Endodermal cell (in vitro differentiated cells): ENCODE measurements at regions not wholly inside any gene's neighbourhood (a gene's known extent, or its start where the extent isn't known, plus 50 kb on each side); places are given as distances from the start of the nearest gene placed in this dataset.

Source experiments
- DNase-seq: peaks from one replicate; pipeline ENCODE4 v3.0.0-alpha.2; 2017
- H3K27ac ChIP-seq: 2 replicates; pipeline ENCODE4 v1.5.1; 2013; ENCODE audit warnings: mild to moderate bottlenecking, low read depth, low read length, moderate library complexity
- H3K27me3 ChIP-seq: 2 replicates; pipeline ENCODE4 v1.6.1; 2013; ENCODE audit warnings: mild to moderate bottlenecking, low read length, moderate library complexity; ENCODE audit not compliant: insufficient read depth, control insufficient read depth, poor library complexity, severe bottlenecking
- H3K36me3 ChIP-seq: 2 replicates; pipeline ENCODE4 v1.7.0; 2013; ENCODE audit warnings: mild to moderate bottlenecking, low read length, moderate library complexity; ENCODE audit not compliant: control insufficient read depth, insufficient read depth
- H3K4me1 ChIP-seq: one replicate; pipeline ENCODE4 v1.7.0; 2013; ENCODE audit warnings: low read length; ENCODE audit not compliant: control insufficient read depth, insufficient read depth
- H3K4me3 ChIP-seq: 2 replicates; pipeline ENCODE4 v1.5.1; 2013; ENCODE audit warnings: mild to moderate bottlenecking, low read length, moderate library complexity
- H3K9ac ChIP-seq: 2 replicates; pipeline ENCODE4 v1.6.1; 2013; ENCODE audit warnings: mild to moderate bottlenecking, low read length, moderate library complexity; ENCODE audit not compliant: poor library complexity, severe bottlenecking; ENCODE audit errors: extremely low read depth
- H3K9me3 ChIP-seq: 2 replicates; pipeline ENCODE4 v1.6.1; 2013; ENCODE audit warnings: mild to moderate bottlenecking, low read length, moderate library complexity; ENCODE audit not compliant: control insufficient read depth
- H3K27ac Mint-ChIP-seq: 2 replicates; pipeline ENCODE4 v1.8.0; 2020; ENCODE audit warnings: mixed read lengths
- H3K27me3 Mint-ChIP-seq: 2 replicates; pipeline ENCODE4 v1.8.0; 2021; ENCODE audit warnings: mild to moderate bottlenecking, mixed read lengths; ENCODE audit not compliant: insufficient read depth
- H3K36me3 Mint-ChIP-seq: 2 replicates; pipeline ENCODE4 v1.8.0; 2020; ENCODE audit warnings: low read depth, mixed read lengths
- H3K4me1 Mint-ChIP-seq: 2 replicates; pipeline ENCODE4 v1.8.0; 2020; ENCODE audit warnings: mixed read lengths
- H3K4me3 Mint-ChIP-seq: 2 replicates; pipeline ENCODE4 v1.8.0; 2020; ENCODE audit warnings: mild to moderate bottlenecking, moderate library complexity, mixed read lengths
- H3K9me3 Mint-ChIP-seq: 2 replicates; pipeline ENCODE4 v1.8.0; 2020; ENCODE audit warnings: mild to moderate bottlenecking, mixed read lengths
- CTCF ChIP-seq: fragments of 200-600 bp; sonication (generic); conservative IDR thresholded peaks from 2 replicates; pipeline ENCODE4 v1.5.0; 2021; ENCODE audit warnings: antibody characterized with exemption, mild to moderate bottlenecking
- WGBS, 2 experiments: methylation state at CpG; one replicate each; pipeline versions ENCODE4 v1.1.5 to v1.1.7; 2013; ENCODE audit warnings: missing lambda C conversion rate in 2 of 2, mixed read lengths in 1 of 2; ENCODE audit not compliant: insufficient coverage in 1 of 2, insufficient read length in 1 of 2; 5-methylcytosine and 5-hydroxymethylcytosine counted together

- no peak for TF ChIP-seq CTCF
- no peaks in the 10 kb centered on the region for H3K4me1 ChIP-seq
- no peaks in the 10 kb centered on the region for H3K36me3 ChIP-seq
- 86 to 100% methylated on average over 1 of the region's 1 CpG for WGBS, 2 experiments
- no peak overlapping the region for H3K9ac ChIP-seq
- H3K4me1 Mint-ChIP-seq = peaks cover 2% of the 10 kb centered on the region
- H3K9me3 Mint-ChIP-seq = peaks cover 12% of the 10 kb centered on the region
- no peak overlapping the region for H3K27ac ChIP-seq
- DNase-seq = no peak
- H3K9me3 ChIP-seq = peaks cover 5% of the 10 kb centered on the region
- H3K27me3 ChIP-seq = no peaks in the 10 kb centered on the region
- peaks cover 4% of the 10 kb centered on the region for H3K36me3 Mint-ChIP-seq
- H3K4me3 ChIP-seq = no peak overlapping the region
- H3K27me3 Mint-ChIP-seq = peaks cover 48% of the 10 kb centered on the region
- no peak overlapping the region for H3K4me3 Mint-ChIP-seq
- H3K27ac Mint-ChIP-seq = no peak overlapping the region
Measured at GRCh38 chr13:50401049-50401505, 385.8 kb downstream of the KCNRG start.

- no peaks in the 10 kb centered on the region for H3K36me3 ChIP-seq
- no peak overlapping the region for H3K27ac Mint-ChIP-seq
- 76 to 91% methylated on average over 2 to 3 of the region's 3 CpGs for WGBS, 2 experiments
Measured at GRCh38 chr13:50401721-50402465, 386.6 kb downstream of the KCNRG start.

GRCh38 chr13:50403311-50403710 lies 388.1 kb downstream of the KCNRG start:
- no peak overlapping the region for H3K27ac Mint-ChIP-seq
- peaks cover 53% of the 10 kb centered on the region for H3K27me3 Mint-ChIP-seq
- WGBS, 2 experiments = 75 to 80% methylated on average over 1 of the region's 1 CpG
- no peaks in the 10 kb centered on the region for H3K9me3 Mint-ChIP-seq
- Histone ChIP-seq H3K4me3 (no peak overlapping the region), H3K27me3 (peaks cover 4% of the 10 kb centered on the region), H3K27ac (no peak overlapping the region), H3K9me3 (no peaks in the 10 kb centered on the region), H3K36me3 (no peaks in the 10 kb centered on the region), H3K9ac (no peak overlapping the region), H3K4me1 (peaks cover 8% of the 10 kb centered on the region)
- no peaks in the 10 kb centered on the region for H3K36me3 Mint-ChIP-seq
- no peak overlapping the region for H3K4me3 Mint-ChIP-seq
- TF ChIP-seq CTCF = no peak
- DNase-seq = no peak
- peaks cover 19% of the 10 kb centered on the region for H3K4me1 Mint-ChIP-seq

More at GRCh38 chr13:50401721-50402465, 386.6 kb downstream of the KCNRG start:
- no peak for DNase-seq
- H3K4me1 ChIP-seq = peaks cover 6% of the 10 kb centered on the region
- H3K4me3 Mint-ChIP-seq = no peak overlapping the region
- peaks cover 52% of the 10 kb centered on the region for H3K27me3 Mint-ChIP-seq
- peaks cover 5% of the 10 kb centered on the region for H3K9me3 ChIP-seq
- H3K36me3 Mint-ChIP-seq = peaks cover 4% of the 10 kb centered on the region
- no peak overlapping the region for H3K27ac ChIP-seq
- TF ChIP-seq CTCF = no peak
- H3K27me3 ChIP-seq = no peaks in the 10 kb centered on the region
- no peak overlapping the region for H3K9ac ChIP-seq
- H3K4me1 Mint-ChIP-seq = peaks cover 10% of the 10 kb centered on the region
- peaks cover 8% of the 10 kb centered on the region for H3K9me3 Mint-ChIP-seq
- no peak overlapping the region for H3K4me3 ChIP-seq
